HG02588 (cell line): ENCODE measurements at regions not wholly inside any gene's neighbourhood (a gene's known extent, or its start where the extent isn't known, plus 50 kb on each side); places are given as distances from the start of the nearest gene placed in this dataset.
"Not testable (repeated sequence)": the region's sequence is repeated elsewhere in the genome, so short reads cannot be mapped to it uniquely, and the experiment has no call there.

Experiments
- ATAC-seq: cut with Tn5 transposase; IDR thresholded peaks from one replicate; pipeline ENCODE4 v1.9.1; 2021; ENCODE audit warnings: mild to moderate bottlenecking, moderate library complexity; ENCODE audit not compliant: unreplicated experiment

- ATAC-seq = not testable (repeated sequence)
Observed at GRCh38 chr5:7268722-7269121, 127.2 kb upstream of the ADCY2 start.

- ATAC-seq = no peak
Observed at GRCh38 chr5:7269591-7270274, 126.2 kb upstream of the ADCY2 start.

- no peak for ATAC-seq
Observed at GRCh38 chr5:7271435-7272084, 124.4 kb upstream of the ADCY2 start.

DNA sequence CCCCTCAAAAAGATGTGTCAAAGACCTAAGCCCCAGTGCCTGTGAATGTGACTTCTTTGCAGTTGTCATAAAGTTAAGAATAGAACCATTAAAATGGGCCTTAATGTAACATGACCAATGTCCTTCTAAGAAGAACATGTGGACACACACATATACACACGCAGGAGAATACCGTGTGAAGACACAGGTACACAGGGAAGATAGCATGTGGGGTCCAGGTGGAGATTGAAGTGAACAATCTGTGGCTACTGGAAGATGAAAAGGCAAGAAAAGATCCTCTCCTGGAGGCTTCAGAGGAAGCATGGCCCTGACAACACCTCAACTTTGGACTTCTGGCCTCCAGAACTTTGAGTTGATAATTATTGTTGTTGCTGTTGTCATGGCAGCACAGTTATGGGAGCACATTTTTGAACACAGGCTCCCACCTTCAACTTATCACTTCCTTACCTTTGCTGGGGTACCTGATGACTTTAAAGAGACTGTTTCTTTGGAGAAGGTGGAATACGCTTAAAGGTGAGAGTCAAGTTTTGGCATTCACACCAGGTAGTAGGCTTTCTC is 123.5 kb upstream of the ADCY2 start:
- ATAC-seq = no peak

DNA sequence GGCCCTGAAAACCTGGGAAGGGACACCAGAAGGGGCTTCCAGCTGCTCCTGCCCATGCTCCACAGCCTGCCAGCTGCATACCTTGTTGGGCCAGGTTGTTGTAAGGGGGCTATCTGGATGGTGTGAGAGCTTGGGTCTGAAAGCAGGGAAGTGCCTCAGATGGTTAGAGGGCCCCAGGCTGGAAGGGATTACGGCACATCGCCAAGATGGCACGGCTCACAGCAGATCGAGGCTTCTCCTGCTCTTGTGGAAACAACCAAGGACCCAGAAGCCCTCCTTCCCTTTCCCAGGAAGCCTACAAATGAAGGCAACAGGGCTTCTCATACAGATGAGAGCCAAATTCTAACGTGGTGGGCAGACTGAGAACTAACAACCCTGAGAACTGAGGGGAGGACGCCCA is 121.7 kb upstream of the ADCY2 start:
- no peak for ATAC-seq

GRCh38 chr5:7289634-7290033 is 106.3 kb upstream of the ADCY2 start:
- not testable (repeated sequence) for ATAC-seq

DNA sequence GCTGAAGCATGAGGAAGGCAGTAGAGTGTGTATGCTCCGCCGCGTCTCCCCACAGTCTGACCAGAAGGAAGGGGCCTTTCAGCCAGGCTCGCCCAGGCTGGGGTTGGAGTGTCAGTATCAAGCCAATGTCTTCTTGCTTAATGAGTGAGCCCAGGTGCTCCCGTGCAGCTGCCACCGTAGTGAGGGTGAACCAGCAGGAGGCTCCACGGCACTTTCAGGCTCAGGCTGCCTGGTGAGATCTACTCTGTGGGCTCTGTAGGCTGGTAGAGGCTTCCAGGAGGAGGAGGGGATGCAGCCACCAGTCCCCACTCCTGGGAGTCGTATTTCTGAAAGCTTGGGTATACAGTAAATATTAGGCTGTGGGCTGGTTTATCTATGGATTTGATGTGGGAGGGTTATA is 98.1 kb upstream of the ADCY2 start:
- not testable (repeated sequence) for ATAC-seq

DNA sequence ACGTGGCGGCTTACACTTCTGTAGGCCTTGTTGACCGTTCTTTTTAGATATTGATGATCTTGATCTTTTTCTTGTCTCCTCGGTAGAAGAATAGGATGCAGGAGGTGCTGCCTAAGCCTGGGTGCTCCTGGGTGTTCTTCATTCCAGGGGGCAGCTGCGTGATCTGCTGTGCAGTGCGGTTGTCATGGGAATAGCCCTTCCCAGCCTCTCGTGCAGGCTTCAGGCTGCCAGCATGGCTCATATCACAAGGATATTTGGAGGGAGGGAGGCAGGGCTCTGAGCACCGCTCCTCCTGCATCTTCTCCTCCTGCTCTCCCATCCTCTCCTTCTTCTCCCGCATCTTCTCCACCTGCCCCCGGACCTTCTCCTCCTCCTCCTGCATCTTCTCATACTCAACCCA is 96.2 kb upstream of the ADCY2 start:
- not testable (repeated sequence) for ATAC-seq

GRCh38 chr5:7305000-7305674 is 90.8 kb upstream of the ADCY2 start:
- not testable (repeated sequence) for ATAC-seq

DNA sequence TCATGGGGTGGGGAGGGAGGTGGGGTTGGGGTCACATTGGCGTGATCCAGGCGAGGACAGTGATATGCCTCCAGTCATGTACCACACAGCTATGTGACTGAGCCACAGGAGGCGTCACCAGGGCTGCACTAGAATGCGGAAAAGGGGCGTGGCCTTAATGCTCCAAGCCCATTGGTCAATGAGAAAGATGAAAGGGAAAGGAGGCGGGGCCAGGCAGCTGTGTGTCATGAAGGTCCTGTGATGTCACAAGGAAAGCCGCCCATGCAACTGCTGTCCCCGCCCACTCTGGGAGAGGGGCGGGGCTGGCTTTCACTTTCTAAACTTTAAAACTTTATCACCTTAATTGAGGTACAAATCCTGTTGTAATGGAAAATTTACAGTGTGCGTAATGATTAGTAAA is 89.4 kb upstream of the ADCY2 start:
- ATAC-seq = not testable (repeated sequence)

DNA sequence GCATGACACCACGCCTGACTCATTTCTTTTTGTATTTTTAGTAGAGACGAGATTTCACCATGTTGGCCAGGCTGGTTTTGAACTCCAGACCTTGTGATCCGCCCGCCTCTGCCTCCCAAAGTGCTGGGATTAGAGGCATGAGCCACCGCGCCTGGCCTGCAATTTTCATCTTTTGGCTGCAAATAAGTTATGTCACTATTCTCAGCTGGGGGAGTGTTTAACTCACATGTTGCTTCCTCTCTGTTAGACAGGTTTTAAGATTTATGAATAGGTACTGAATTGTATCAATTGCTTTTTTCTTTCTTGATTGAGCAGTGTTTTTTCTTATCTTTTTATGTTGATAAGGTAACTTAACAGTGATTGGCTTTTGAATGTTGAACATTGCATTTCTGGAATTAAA is 88.2 kb upstream of the ADCY2 start:
- ATAC-seq = not testable (repeated sequence)

DNA sequence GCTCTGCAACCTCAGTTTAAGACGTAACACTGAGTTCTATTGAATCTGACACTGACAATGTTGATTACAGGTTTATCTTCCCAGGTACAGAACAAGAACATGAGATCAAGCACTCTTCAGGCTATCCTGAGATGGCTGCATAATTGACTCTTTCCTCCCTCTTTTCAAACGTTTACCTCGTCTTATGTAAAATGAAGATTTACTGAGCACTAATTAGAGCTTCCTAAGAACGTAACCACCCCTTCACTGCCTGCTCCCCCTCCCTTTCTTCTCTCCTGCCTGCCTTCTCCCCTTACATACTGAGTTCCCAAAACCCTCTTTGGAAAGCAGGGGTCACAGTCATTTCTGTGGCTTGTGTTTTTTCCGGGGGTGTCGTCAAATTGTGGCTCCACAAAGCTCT is 86.2 kb upstream of the ADCY2 start:
- not testable (repeated sequence) for ATAC-seq

- not testable (repeated sequence) for ATAC-seq
Observed at GRCh38 chr5:7310656-7311055, 85.3 kb upstream of the ADCY2 start.

DNA sequence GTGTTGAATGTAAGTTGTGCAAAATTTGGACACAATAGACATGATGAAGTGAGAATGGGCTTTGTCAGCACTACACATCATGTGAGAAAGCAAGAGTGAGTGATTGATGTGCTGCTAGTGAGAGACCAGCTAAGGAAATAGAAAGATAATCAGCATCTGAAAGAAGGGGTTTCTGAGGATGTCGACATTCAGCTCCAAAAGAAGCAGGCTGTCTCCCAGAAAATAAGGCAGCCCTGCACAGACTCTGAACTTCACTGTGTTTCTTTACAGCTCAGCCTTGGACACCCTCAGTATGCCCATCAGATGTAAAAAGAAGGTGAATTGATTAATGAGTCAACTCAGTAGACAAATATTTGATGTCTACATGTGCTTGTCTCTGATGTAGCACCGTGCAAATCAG is 80.8 kb upstream of the ADCY2 start:
- ATAC-seq = no peak

DNA sequence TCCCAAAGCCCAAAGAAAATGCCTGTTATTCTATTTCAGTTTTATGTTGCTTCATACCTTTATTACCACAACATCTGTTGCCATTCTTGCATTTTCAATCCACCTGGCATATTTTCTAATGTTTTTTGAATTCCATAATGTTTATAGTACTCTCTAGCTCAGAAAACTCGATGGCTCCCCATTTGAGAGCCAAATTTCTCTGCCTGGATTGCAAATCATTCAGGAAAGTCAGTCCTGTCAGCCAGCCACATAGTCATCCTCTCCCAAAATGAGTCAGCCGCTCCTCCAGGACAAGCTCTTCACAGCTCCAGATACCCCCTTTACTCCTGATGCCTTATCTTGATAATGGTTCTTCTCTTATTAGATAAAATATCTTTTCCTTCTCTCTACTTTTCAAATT is 78.2 kb upstream of the ADCY2 start:
- ATAC-seq = no peak

DNA sequence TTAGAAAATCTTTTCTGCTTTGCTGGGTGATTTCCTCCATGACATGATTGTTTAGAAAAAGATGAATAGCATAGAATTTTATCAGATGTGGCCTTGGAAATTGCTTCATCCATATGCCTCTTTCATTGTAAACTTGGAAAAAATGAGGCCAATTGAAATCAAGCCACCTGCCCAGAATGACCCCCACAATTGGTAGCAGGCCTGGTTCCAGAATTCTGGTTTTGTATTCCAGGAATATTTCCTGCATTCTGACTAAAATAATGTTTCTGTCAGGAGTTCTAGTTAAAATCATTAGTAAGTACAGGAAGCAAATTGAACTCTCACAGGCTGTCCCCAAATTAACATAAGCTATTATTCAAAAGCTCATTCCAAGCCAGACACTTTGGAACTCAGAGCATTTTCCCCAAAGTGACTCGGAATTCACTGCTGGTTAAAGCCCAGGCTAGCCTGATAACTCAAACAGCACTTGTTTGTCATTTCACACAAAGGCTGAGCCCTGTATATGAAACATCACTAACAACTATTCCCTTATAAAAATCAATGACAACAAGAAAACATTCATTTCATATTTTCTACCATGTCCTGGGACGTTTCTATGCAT is 75.1 kb upstream of the ADCY2 start:
- no peak for ATAC-seq

DNA sequence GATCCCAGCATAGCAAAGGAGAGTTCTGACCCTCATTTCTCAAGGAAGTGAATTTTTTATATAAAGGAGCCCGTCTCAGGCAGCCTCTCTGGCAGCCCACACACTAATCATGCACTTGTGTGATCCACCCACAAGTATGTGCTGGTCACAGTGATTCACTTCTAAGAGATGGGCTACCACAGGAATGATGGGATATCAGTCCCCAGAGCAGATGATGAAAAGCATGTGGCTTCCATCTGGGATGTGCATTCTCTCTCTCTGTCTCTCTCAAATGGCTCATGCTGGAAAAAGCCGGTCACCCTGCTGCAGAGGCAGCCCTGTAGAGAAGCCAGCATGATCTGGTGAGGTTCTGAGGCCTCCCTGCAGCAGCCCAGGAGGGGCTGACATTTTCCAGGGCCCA is 74.2 kb upstream of the ADCY2 start:
- ATAC-seq = no peak

GRCh38 chr5:7324919-7325318 is 71.0 kb upstream of the ADCY2 start:
- no peak for ATAC-seq

DNA sequence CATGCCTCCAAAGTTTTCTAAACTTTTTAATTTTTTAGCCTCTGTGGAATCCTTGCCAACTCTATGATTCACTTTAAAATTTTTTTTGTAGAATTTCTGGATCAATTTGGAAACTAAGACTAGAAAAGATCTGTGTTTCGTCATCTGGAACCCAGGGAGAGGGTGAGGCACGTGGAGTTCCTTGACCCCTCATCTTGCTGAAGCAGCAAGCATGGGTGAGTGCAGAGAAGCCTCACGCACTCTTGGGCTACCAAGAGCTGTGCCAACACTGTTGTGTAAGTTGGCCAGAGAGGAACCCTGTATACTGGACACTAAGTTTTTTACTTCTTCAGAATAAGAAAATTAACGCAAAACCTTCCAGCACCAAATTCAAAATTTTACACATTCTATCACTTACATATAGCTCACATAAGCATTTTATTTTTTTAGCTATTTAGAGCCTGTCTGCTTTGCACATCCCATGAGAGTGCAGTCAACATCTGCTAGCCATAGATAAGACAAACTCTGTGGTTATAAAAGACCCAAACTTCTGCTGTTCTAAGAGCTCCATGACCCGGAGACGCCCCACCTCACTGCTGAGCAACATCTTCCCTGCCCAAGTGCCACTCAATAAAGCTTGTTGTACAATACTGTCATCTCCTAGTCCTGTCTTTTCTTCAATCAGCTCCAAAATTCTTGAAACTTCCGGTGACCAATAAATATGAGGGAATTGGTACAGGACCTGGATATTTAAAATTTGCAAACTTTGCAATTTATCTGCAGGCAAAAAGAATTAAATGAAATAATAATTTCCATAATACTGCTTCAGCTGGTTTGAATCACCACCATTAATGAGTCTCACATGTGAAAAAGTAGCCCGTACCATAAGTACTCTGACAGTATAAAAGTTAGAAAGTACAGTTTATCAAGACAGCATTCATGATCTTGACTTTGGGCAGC is 69.7 kb upstream of the ADCY2 start:
- ATAC-seq = no peak

DNA sequence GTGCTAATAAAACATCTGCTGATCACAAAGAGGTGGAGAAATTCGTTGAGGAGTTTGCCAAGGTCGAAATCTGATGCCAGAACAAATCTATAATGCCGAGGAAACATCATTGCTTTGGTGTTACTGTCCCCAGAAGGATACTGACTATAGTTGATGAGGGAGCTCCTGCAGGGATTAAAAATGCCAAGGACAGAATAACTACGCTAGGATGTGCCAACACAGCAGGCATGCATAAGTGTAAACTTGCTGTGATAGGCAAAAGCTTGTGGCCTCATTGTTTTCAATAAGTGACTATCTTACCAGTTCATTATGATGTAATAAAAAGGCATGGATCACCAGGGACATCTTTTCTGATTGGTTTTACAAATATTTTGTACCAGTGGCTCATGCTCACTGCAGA is 66.8 kb upstream of the ADCY2 start:
- no peak for ATAC-seq
